ENCODE measurements at regions not wholly inside any gene's neighbourhood (a gene's known extent, or its start where the extent isn't known, plus 50 kb on each side); places are given as distances from the start of the nearest gene placed in this dataset.

- no peak for TF ChIP-seq HDAC2 (IDR thresholded peaks at IDR 0.05)
- no peak for TF ChIP-seq CTCF (IDR thresholded peaks at IDR 0.05)
- TF ChIP-seq MAZ (IDR thresholded peaks at IDR 0.05; ENCODE audit: borderline replicate concordance, low read depth, low read length) = no peak
- TF ChIP-seq ELK1 (IDR thresholded peaks at IDR 0.05; ENCODE audit: low read depth, low read length) = no peak
- TF ChIP-seq HOXB5 (CRISPR knock-in tag; IDR thresholded peaks at IDR 0.05) = no peak
- TF ChIP-seq MYC (IDR thresholded peaks at IDR 0.05; ENCODE audit: borderline replicate concordance, low read length) = no peak
- TF ChIP-seq POLR2A (IDR thresholded peaks at IDR 0.05; ENCODE audit: low read length) = no peak
- TF ChIP-seq PBX3 (IDR thresholded peaks at IDR 0.05) = no peak
- no peak for TF ChIP-seq KDM1A (IDR thresholded peaks at IDR 0.05; ENCODE audit: low read depth)
- TF ChIP-seq HMGXB4 (CRISPR knock-in tag; IDR thresholded peaks at IDR 0.05; ENCODE audit: borderline replicate concordance) = no peak
- no peak for TF ChIP-seq EHMT2 (IDR thresholded peaks at IDR 0.05; ENCODE audit: low read depth)
- no peak for TF ChIP-seq ZSCAN20 (CRISPR knock-in tag; IDR thresholded peaks at IDR 0.05)
- no peak for TF ChIP-seq REST (IDR thresholded peaks at IDR 0.05)
- TF ChIP-seq MAFK (IDR thresholded peaks at IDR 0.05; ENCODE audit: partially characterized antibody) = no peak
Measured at GRCh38 chr5:71794061-71794695, 75.1 kb downstream of the CARTPT start.

Data from A549 (cell line).